ENCODE measurements at regions not wholly inside any gene's neighbourhood (a gene's known extent, or its start where the extent isn't known, plus 50 kb on each side); places are given as distances from the start of the nearest gene placed in this dataset.
"Not testable (repeated sequence)": the region's sequence is repeated elsewhere in the genome, so short reads cannot be mapped to it uniquely, and the experiment has no call there.

DNA sequence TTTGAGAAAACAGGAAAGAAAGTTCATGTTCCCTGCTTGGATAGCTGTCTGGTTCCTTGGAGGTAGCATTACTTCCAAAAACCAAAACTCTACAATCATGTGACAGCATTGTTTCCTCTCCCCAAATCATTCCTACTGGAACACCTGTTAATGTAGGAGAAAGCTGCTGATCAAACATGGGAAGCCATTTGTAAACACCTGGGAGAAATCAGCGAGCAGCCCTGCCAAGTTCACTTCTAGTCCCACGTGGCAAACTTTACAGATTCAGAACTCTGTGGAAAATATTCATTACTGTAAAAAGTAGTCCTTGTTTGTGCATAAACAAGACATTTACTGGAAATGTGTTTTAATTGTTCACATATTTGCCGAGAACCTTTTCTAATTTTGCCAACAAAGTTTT lies 275.5 kb upstream of the AZI2 start:
- no peaks in the 10 kb centered on the region for H3K9me2 ChIP-seq (replicated peaks; ENCODE audit: insufficient read depth, low read length)
- no peaks in the 10 kb centered on the region for H3F3A ChIP-seq (ENCODE audit: insufficient read depth)
- no peaks in the 10 kb centered on the region for H4K20me1 ChIP-seq (ENCODE audit: low read depth, low read length)
- no peak overlapping the region for H3K4me3 ChIP-seq (ENCODE audit: insufficient read depth, low read length, poor library complexity, severe bottlenecking)
- H3K4me2 ChIP-seq (ENCODE audit: low read depth, low read length, poor library complexity, severe bottlenecking): no peak overlapping the region
- H3K9ac ChIP-seq (ENCODE audit: low read length): no peak overlapping the region
- H3K79me2 ChIP-seq (ENCODE audit: insufficient read depth, low read length): no peaks in the 10 kb centered on the region
- TF ChIP-seq, protein P1, sequence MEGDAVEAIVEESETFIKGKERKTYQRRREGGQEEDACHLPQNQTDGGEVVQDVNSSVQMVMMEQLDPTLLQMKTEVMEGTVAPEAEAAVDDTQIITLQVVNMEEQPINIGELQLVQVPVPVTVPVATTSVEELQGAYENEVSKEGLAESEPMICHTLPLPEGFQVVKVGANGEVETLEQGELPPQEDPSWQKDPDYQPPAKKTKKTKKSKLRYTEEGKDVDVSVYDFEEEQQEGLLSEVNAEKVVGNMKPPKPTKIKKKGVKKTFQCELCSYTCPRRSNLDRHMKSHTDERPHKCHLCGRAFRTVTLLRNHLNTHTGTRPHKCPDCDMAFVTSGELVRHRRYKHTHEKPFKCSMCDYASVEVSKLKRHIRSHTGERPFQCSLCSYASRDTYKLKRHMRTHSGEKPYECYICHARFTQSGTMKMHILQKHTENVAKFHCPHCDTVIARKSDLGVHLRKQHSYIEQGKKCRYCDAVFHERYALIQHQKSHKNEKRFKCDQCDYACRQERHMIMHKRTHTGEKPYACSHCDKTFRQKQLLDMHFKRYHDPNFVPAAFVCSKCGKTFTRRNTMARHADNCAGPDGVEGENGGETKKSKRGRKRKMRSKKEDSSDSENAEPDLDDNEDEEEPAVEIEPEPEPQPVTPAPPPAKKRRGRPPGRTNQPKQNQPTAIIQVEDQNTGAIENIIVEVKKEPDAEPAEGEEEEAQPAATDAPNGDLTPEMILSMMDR (IDR thresholded peaks at IDR 0.05; ENCODE audit: insufficient read depth, low read length, poor library complexity, severe bottlenecking): no peak
- no peak for TF ChIP-seq EZH2phosphoT487 (conservative IDR thresholded peaks at IDR 0.05; ENCODE audit: low read length)
- no peaks in the 10 kb centered on the region for H3K36me3 ChIP-seq (ENCODE audit: low read length)
- no peak overlapping the region for H2AFZ ChIP-seq (ENCODE audit: low read depth, low read length, severe bottlenecking)
- no peak overlapping the region for H3K27ac ChIP-seq (ENCODE audit: low read depth, low read length)
- H3K9me3 ChIP-seq (ENCODE audit: insufficient read depth, low read length): no peaks in the 10 kb centered on the region
- no peaks in the 10 kb centered on the region for H3K27me3 ChIP-seq (ENCODE audit: low read length)

DNA sequence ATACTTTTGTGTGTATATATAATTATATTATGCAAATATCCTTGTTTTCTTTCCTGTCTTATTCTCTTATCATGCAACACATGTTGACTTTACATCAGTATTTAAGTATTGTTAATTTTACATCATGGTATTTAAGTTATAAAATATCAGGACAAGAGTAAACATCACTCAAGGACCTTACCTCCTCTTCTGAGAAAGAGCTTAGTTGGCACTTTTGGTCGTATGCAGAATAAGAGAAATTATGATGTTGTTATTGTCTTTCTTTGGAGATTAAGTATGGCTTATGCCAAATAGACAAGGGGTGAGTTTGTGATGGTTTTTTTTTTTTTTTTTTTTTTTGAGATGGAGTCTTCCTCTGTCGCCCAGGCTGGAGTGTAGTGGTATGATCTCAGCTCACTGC lies 279.2 kb upstream of the AZI2 start:
- H3K9me2 ChIP-seq (replicated peaks; ENCODE audit: insufficient read depth, low read length); H3K9me3 ChIP-seq (ENCODE audit: insufficient read depth, low read length); H4K20me1 ChIP-seq (ENCODE audit: low read depth, low read length); H2AFZ ChIP-seq (ENCODE audit: low read depth, low read length, severe bottlenecking); H3K27ac ChIP-seq (ENCODE audit: low read depth, low read length); H3F3A ChIP-seq (ENCODE audit: insufficient read depth); H3K79me2 ChIP-seq (ENCODE audit: insufficient read depth, low read length); H3K4me3 ChIP-seq (ENCODE audit: insufficient read depth, low read length, poor library complexity, severe bottlenecking); H3K4me2 ChIP-seq (ENCODE audit: low read depth, low read length, poor library complexity, severe bottlenecking); H3K27me3 ChIP-seq (ENCODE audit: low read length); H3K36me3 ChIP-seq (ENCODE audit: low read length); H3K9ac ChIP-seq (ENCODE audit: low read length): not testable (repeated sequence)

DNA sequence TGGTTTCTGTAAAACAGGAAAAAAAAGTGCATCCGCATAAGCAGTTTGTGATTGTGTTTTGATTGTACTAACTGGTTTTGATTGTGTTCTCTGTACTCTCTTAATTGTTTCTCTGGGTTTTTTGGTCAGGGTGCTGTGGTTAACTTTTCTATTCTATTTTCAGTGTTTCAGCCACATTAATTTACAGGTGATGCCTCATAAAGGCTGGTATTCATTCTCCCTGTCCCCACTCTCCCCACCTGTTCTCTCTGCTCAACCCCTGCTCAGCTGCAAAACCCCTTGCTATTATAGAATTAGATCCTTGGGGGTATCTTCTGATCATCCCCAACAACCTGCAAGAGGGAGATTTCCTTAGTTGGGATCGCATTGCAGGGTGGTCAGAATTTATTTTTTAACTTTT lies 285.4 kb upstream of the AZI2 start:
- no peaks in the 10 kb centered on the region for H3K27me3 ChIP-seq (ENCODE audit: low read length)
- no peak overlapping the region for H3K9ac ChIP-seq (ENCODE audit: low read length)
- H2AFZ ChIP-seq (ENCODE audit: low read depth, low read length, severe bottlenecking): no peak overlapping the region
- no peaks in the 10 kb centered on the region for H3K9me3 ChIP-seq (ENCODE audit: insufficient read depth, low read length)
- no peak for TF ChIP-seq EZH2phosphoT487 (conservative IDR thresholded peaks at IDR 0.05; ENCODE audit: low read length)
- TF ChIP-seq, protein P1 (IDR thresholded peaks at IDR 0.05; ENCODE audit: insufficient read depth, low read length, poor library complexity, severe bottlenecking): no peak
- no peaks in the 10 kb centered on the region for H3K36me3 ChIP-seq (ENCODE audit: low read length)
- H3K4me3 ChIP-seq (ENCODE audit: insufficient read depth, low read length, poor library complexity, severe bottlenecking): no peak overlapping the region
- no peaks in the 10 kb centered on the region for H3F3A ChIP-seq (ENCODE audit: insufficient read depth)
- no peak overlapping the region for H3K4me2 ChIP-seq (ENCODE audit: low read depth, low read length, poor library complexity, severe bottlenecking)
- H4K20me1 ChIP-seq (ENCODE audit: low read depth, low read length): no peaks in the 10 kb centered on the region
- H3K27ac ChIP-seq (ENCODE audit: low read depth, low read length): no peak overlapping the region
- no peaks in the 10 kb centered on the region; the same call in 1 of the 2 replicates for H3K9me2 ChIP-seq (replicated peaks; ENCODE audit: insufficient read depth, low read length)
- H3K79me2 ChIP-seq (ENCODE audit: insufficient read depth, low read length): no peaks in the 10 kb centered on the region

DNA sequence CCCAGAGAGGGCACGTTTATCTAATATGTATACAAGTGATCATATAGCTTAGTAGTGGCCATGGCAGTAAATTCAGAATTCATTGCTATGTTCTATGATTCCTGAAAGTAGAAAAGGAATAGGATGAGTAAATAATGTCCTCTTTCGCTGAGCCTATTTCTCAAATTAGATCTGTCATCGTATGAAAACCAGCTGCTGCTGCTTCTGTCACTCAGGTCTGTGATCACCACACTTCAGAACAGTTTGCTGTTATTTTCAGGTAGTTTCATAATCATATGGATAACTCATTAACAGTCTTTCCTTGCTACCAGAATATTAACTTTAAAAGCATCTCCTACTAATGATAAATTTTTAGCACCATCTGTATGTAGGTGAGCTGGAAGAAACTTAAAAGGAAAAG lies 289.1 kb upstream of the AZI2 start:
- no peak overlapping the region for H3K4me2 ChIP-seq (ENCODE audit: low read depth, low read length, poor library complexity, severe bottlenecking)
- no peak overlapping the region for H3K4me3 ChIP-seq (ENCODE audit: insufficient read depth, low read length, poor library complexity, severe bottlenecking)
- no peaks in the 10 kb centered on the region for H4K20me1 ChIP-seq (ENCODE audit: low read depth, low read length)
- no peaks in the 10 kb centered on the region for H3K79me2 ChIP-seq (ENCODE audit: insufficient read depth, low read length)
- H3K36me3 ChIP-seq (ENCODE audit: low read length): no peaks in the 10 kb centered on the region
- TF ChIP-seq EZH2phosphoT487 (conservative IDR thresholded peaks at IDR 0.05; ENCODE audit: low read length): no peak
- TF ChIP-seq, protein P1 (IDR thresholded peaks at IDR 0.05; ENCODE audit: insufficient read depth, low read length, poor library complexity, severe bottlenecking): no peak
- no peaks in the 10 kb centered on the region for H3K9me3 ChIP-seq (ENCODE audit: insufficient read depth, low read length)
- H3K9me2 ChIP-seq (replicated peaks; ENCODE audit: insufficient read depth, low read length): no peaks in the 10 kb centered on the region
- H3K27me3 ChIP-seq (ENCODE audit: low read length): no peaks in the 10 kb centered on the region
- no peak overlapping the region for H3K27ac ChIP-seq (ENCODE audit: low read depth, low read length)
- no peaks in the 10 kb centered on the region for H3F3A ChIP-seq (ENCODE audit: insufficient read depth)
- no peak overlapping the region for H2AFZ ChIP-seq (ENCODE audit: low read depth, low read length, severe bottlenecking)
- no peak overlapping the region for H3K9ac ChIP-seq (ENCODE audit: low read length)
